ENCODE measurements at regions not wholly inside any gene's neighbourhood (a gene's known extent, or its start where the extent isn't known, plus 50 kb on each side); places are given as distances from the start of the nearest gene placed in this dataset.

GRCh38 chr13:76621705-76622104 lies 264.5 kb downstream of the KCTD12 start:
- dilution Hi-C loops (cut with MboI; ENCODE audit: extremely low pct_ligation_motif_present, low sequenced_read_pairs) = no loop called here

GRCh38 chr13:76620036-76620435 lies 266.2 kb downstream of the KCTD12 start:
- no peak overlapping the region for H3K4me3 ChIP-seq (ENCODE audit: control insufficient read depth in 2 of 3, extremely low read depth in 1 of 3, insufficient read depth in 2 of 3, low read depth in 1 of 3, low read length in 3 of 3)
- H3K9ac ChIP-seq (ENCODE audit: control insufficient read depth, extremely low read depth, insufficient read depth, low read length) = no peak overlapping the region
- no peaks in the 10 kb centered on the region for H3K9me1 ChIP-seq (ENCODE audit: control insufficient read depth, extremely low read depth, insufficient read depth, low read length)
- H4K20me1 ChIP-seq (ENCODE audit: control insufficient read depth, extremely low read depth, insufficient read depth, low read length) = no peaks in the 10 kb centered on the region
- peak overlapping the region; percentile 16 for H3K4me2 ChIP-seq (ENCODE audit: control insufficient read depth, extremely low read depth, insufficient read depth, low read depth, low read length)
- H2AFZ ChIP-seq (ENCODE audit: control insufficient read depth, low read length) = no peak overlapping the region
- no peaks in the 10 kb centered on the region for H3K79me2 ChIP-seq (ENCODE audit: control insufficient read depth, insufficient read depth, low read length)
- H3K27me3 ChIP-seq (ENCODE audit: control insufficient read depth, extremely low read depth, insufficient read depth, low read length) = no peaks in the 10 kb centered on the region
- H3K4me1 ChIP-seq (ENCODE audit: control insufficient read depth, extremely low read depth, insufficient read depth, low read length) = no peaks in the 10 kb centered on the region
- no peaks in the 10 kb centered on the region for H3K9me3 ChIP-seq (ENCODE audit: control insufficient read depth, low read depth, low read length)
- TF ChIP-seq CTCF (optimal IDR thresholded peaks at IDR 0.05 in 1 of 3, IDR thresholded peaks at IDR 0.05 in 1 of 3, conservative IDR thresholded peaks at IDR 0.05 in 1 of 3; ENCODE audit: extremely low read depth in 1 of 3, insufficient read depth in 2 of 3, low read length in 3 of 3) (no peak), EZH2 (IDR thresholded peaks at IDR 0.05; ENCODE audit: low read length) (no peak)
- no peak overlapping the region for H3K27ac ChIP-seq (ENCODE audit: control insufficient read depth, insufficient read depth, low read length)
- H3K36me3 ChIP-seq (ENCODE audit: control insufficient read depth in 2 of 2, extremely low read depth in 1 of 2, insufficient read depth in 2 of 2, low read length in 2 of 2) = no peaks in the 10 kb centered on the region
- dilution Hi-C loops (cut with MboI; ENCODE audit: extremely low pct_ligation_motif_present, low sequenced_read_pairs) = no loop called here
- no peak for DNase-seq (ENCODE audit: low read depth, low spot score)
- FAIRE-seq = no peak

More at GRCh38 chr13:76621705-76622104, 264.5 kb downstream of the KCTD12 start:
- Histone ChIP-seq H4K20me1 (ENCODE audit: control insufficient read depth, extremely low read depth, insufficient read depth, low read length) (no peaks in the 10 kb centered on the region), H3K4me3 (ENCODE audit: control insufficient read depth in 2 of 3, extremely low read depth in 1 of 3, insufficient read depth in 2 of 3, low read depth in 1 of 3, low read length in 3 of 3) (no peak overlapping the region), H2AFZ (ENCODE audit: control insufficient read depth, low read length) (no peak overlapping the region), H3K79me2 (ENCODE audit: control insufficient read depth, insufficient read depth, low read length) (no peaks in the 10 kb centered on the region), H3K4me1 (ENCODE audit: control insufficient read depth, extremely low read depth, insufficient read depth, low read length) (no peaks in the 10 kb centered on the region), H3K27ac (ENCODE audit: control insufficient read depth, insufficient read depth, low read length) (no peak overlapping the region), H3K27me3 (ENCODE audit: control insufficient read depth, extremely low read depth, insufficient read depth, low read length) (no peaks in the 10 kb centered on the region), H3K36me3 (ENCODE audit: control insufficient read depth in 2 of 2, extremely low read depth in 1 of 2, insufficient read depth in 2 of 2, low read length in 2 of 2) (no peaks in the 10 kb centered on the region), H3K9me3 (ENCODE audit: control insufficient read depth, low read depth, low read length) (no peaks in the 10 kb centered on the region), H3K4me2 (ENCODE audit: control insufficient read depth, extremely low read depth, insufficient read depth, low read depth, low read length) (no peak overlapping the region), H3K9me1 (ENCODE audit: control insufficient read depth, extremely low read depth, insufficient read depth, low read length) (no peaks in the 10 kb centered on the region), H3K9ac (ENCODE audit: control insufficient read depth, extremely low read depth, insufficient read depth, low read length) (no peak overlapping the region)
- no peak for DNase-seq (ENCODE audit: low read depth, low spot score)
- FAIRE-seq = no peak
- no peak for TF ChIP-seq CTCF (optimal IDR thresholded peaks at IDR 0.05 in 1 of 3, IDR thresholded peaks at IDR 0.05 in 1 of 3, conservative IDR thresholded peaks at IDR 0.05 in 1 of 3; ENCODE audit: extremely low read depth in 1 of 3, insufficient read depth in 2 of 3, low read length in 3 of 3)
- no peak for TF ChIP-seq EZH2 (IDR thresholded peaks at IDR 0.05; ENCODE audit: low read length)
